ENCODE measurements at regions not wholly inside any gene's neighbourhood (a gene's known extent, or its start where the extent isn't known, plus 50 kb on each side); places are given as distances from the start of the nearest gene placed in this dataset.
"Not testable (repeated sequence)": the region's sequence is repeated elsewhere in the genome, so short reads cannot be mapped to it uniquely, and the experiment has no call there.

DNA sequence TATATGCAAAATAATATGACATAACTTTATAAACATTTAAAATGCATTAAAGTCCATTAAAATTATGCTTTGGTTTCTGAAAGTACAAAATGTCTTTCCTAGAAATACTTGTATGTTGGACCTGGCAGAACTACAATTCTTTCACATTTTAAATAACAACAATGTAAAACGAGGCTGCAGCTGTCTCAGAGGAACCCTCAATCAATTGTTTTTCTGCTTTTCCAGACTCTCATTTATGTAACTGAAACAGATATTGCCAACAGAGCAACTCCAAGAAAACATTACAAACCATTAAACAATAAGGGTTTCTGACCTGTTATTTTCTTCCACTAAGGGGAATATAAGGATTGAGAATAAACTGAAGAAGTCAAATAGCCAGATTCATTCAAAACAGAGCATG lies 1193.4 kb downstream of the NCAM2 start:
- DNase-seq, result no peak

DNA sequence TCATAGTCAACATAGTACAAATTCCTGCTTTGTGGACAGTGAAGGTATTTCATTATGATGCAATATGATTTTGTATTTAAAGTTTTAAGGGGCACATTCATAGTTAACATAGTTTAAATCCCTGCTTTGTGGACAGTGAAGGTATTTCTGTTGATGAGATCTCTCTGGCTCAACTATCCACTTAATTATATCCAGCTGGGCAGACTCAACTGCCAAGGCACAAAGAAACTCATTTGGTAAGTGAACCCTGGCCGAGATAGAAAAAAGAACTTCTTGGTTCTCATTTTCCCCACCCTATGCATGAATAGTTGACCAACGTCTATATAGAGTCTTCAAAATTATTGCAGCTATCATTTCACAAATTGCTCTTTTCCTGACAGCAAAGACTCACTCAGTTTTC lies 1194.6 kb downstream of the NCAM2 start:
- no peak for DNase-seq

DNA sequence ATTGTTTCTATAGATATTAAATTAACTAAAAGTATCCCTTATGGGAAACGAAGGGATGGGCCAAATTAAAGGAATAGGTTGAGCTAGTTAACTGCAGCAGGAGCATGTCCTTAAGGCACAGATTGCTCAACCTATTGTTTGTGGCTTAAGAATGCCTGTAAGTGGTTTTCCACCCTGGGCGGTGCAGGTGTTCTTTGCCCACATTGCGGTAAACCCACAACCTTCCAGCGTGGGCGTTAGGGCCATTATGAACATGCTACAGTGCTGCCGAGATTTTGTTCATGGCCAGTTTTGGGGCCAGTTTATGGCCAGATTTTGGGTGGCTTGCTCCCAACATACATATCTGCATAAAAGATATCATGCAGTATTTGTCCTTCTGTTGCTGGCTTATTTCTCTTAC lies 1196.8 kb downstream of the NCAM2 start:
- DNase-seq, result not testable (repeated sequence)

DNA sequence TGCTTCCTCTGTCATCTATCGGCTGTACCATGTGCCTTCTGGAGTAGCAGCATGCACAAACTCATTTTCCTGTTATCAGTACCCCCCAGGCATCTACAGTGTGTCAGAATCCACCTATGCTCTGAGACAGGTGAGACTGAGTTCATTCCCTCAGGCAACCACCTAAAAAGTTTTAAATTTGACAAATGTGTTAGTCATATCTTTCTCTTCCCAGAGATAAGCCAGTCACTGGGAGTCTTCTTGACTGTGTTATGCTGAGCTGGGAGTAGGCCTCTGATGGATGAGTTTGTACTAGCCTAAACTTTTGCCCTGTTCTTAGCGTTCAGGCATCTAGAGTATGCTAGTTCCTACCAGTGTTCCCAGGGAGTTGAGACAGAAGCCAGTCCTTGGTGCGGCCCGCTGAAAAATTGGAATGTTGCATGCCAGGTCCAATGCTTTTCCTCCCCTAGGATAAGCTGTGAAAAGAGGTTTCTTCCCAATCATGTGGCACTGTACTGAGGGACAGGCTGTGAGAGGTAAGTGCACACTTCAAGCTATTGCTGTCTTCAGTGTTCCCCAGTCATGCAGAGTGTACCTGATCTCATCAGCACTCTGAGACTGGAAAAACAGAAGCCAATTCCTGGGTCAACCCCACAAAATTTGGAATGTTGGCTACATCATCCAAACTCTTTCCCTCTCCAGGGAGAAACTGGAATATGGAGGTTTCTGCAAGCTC lies 1202.3 kb downstream of the NCAM2 start:
- no peak for DNase-seq

DNA sequence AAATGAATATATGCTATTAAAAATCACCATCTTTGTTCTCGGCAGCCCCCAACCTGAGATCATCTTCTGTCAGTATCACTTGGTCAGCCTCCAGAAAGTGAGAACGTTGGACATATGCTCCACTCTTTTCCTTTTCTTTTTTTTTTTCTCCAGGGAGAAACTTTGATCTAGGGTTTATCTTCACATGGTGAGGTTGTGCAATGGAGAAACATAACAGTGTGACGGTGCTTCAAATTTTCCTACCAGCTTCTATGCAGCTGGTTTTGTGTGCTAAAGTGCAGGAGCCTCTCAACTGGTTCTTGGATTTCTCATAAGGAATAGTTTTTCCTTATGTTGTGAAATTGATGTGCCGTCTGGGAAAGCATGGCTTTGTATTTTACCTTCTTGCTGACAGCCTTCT lies 1202.9 kb downstream of the NCAM2 start:
- DNase-seq, result no peak

DNA sequence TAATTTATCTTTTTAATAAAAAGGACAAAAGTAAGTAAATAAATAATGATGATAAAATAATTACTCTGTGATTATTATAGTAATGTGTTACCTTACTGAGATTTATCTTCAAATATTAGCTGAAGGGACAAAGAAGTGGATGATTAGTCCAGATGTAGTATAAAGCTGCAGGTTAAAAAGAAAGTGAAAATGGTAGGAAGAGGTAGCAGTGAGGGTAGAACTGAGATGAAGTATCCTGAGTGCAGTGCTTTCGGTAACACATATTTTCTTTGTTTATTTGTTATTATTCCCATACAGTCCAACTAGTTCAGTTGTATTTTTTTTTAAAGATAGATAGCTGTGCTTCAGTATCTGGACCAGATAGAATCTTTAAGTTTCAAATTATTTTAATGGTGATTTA lies 1203.5 kb downstream of the NCAM2 start:
- no peak for DNase-seq

DNA sequence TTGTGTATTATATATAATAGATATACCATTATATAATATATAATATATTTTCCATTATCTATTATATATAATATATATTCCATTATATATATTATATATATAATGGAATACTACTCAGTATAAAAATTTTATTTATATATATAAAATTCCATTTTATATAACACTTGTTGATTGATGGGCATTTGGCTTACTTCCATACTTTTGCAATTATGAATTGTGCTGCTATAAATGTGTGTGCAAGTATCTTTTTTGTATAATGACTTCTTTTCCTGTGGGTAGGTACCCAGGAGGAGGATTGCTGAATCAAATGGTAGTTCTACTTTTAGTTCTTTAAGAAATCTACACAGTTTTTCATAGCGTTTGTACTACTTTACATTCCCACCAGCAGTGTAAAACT lies 1211.1 kb downstream of the NCAM2 start:
- no peak for DNase-seq

DNA sequence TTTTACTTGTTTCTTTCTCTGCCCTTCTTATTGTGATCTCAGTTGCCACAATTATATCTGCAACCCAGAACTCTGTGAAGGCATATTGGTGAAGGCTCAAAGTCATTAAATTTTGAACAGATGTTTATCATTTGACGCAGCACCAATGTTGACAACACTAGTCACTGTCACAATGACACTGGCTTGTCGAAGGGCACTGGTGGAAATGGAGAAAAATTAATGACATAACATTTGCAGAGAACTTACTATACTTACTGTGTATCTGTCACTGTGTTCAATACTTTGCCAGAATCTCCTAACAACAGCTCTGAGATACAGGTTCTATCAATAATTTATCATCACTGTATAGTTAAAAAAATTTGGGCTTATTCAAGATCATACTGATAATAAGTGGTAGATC lies 1213.7 kb downstream of the NCAM2 start:
- DNase-seq, result no peak

DNA sequence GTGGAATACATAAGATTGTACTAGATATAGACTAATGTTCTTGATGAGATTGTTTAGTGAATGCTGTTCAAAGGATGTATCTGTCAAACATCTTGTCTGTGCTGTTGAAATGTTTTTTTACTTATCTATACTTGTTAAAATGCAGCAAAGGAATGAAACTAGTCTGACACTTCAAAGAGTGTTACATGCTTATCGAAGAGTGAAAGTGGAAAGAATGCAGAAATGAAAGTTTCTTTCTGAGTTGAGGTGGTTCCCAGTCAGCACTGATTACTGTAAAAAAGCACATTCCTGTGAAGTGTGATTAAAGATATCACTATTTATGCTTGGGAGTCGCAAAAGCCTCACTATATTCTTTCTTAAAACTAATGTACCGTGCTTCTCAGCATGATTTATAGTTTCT lies 1225.2 kb downstream of the NCAM2 start:
- DNase-seq, result no peak

DNA sequence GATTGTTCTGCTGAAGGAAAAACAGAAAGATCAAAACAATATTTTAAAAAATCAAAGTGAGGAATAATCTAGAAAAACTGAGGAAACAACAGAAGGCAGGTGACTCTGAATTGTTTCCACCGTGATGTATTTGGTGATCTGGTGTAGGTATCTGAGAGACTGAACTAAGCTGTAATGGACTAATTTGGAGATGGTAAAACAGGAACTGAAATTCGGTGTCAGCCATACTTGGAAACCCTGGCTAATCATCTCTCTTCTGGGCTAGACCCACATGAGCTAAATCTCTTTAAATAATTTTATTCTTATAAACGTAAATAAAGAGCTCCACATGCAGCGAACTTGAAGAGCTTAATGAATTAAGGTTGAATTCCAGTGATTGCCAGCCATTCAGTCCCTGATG lies 1226.1 kb downstream of the NCAM2 start:
- no peak for DNase-seq

DNA sequence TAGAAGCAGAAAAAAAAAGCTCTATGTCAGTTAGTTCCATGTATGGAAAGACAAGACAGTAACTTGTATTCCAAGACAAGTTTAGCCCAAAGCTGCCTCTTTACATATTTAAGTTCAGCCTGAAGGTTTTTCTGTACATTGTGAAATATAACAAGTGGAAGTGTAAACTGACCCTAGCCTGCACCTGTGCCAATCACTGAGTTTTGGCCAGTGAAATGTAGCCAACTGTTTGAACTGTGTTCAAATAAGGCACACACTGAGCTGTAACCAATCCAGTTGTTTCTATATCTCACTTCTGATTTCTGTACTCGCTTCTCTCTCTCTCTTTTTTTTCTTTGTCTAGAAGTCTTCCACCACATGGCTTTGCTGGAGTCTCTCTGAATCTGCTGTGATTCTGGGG lies 1227.1 kb downstream of the NCAM2 start:
- DNase-seq, result no peak

DNA sequence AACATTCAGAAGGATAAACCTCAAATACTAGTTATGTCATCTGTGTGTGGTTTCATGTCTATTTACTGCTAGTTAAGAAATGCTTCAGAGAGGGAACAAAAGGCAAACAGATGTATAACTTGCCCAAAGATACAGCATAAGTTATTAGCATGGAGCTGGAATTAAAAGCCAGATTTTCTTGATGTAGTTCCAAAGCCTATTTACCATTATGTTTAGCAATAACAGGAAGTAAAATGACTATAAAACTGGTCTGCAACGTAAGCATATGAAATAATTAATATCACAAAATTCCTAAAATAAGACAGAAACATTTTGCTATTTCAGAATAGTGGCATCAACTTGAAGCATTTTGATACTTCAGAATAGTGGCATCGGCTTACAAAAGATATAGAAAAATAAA lies 1232.8 kb downstream of the NCAM2 start:
- DNase-seq, result no peak

DNA sequence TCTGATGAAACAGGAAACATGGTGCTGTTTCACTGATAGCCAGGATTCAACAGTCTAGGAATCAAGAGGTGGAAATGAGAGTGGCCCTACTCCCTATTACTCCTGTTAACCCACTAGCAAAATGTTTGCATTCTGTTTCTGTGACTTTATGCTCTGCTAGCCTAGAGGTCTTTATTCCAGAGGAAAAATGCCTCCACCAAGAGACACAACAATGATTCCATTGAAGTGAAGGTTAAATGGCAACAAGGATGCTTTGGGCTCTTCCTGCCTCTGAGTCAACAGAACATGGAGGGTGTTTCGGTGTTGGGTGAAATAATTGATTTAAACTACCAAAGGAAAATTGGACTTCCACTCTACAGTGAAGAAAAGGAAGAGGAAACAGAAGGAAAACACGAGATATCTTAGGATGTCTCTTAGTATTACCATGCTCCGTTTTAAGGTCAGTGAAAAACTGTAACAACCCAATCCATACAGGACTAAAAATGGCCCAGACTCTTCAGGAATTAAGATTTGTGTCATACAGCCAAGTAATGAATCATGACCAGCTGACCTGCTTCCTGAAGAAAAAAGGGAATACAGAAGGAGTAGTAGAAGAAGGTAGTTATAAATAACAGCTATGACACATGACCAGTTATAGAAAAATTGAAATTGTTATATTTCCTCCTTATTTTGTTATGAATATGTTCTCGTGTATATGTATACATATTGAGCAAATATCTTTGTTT lies 1237.8 kb downstream of the NCAM2 start:
- DNase-seq, result no peak

DNA sequence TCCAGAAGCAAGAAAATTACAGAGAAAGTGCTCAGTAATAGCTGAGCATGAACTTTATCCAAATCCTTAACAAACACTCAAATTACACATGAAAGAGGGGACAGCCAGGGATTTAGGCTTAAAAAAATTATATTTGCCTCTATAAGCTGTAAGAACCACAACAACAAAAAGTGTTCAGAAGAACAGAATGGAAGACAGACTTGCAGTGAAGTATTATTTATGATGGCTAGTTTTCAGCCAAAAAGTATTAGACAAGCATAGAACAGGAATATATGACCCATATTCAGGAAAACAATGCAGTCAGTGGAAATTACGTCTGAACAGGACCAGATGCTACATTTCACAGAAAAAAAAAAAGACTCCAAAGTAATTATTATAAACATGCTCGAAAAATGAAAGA lies 1246.3 kb downstream of the NCAM2 start:
- no peak for DNase-seq

DNA sequence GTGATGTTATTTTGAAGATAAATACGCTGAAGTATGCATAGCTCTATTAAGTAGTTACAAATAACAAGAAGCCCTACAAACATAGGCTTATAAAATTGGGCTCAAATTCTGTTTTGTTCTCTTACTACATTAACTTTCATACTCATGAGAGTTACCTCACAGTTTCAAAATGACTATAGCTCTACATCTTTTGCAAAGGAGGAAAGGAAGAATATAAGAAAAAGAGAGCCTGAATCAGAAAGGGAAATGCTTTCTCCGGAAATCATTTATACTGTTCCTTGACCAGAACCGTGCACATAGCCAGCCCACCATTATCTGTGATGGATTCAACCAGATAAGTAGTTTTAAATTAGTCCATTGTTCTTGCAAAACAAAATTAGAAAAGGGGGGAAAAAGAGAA lies 1252.1 kb downstream of the NCAM2 start:
- DNase-seq, result no peak

DNA sequence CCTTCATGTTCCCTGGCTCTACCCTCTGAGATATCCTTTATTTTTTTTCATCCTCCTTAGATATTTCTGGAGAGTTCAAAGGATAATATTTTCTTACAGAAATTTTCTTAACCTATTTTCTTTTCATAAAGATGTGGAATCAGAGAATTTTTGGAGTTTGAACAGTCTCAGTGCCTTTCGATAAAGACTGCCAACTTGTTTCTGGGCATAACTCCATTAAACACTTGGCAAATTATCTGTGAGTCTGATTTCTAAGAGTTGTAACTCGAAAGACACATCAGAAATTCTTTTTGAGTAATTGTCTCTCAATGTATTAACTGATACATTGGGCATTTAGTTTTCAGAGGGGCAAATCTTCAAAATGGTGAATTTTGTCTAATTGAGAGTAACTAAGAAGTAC lies 1255.6 kb downstream of the NCAM2 start:
- DNase-seq, result no peak

DNA sequence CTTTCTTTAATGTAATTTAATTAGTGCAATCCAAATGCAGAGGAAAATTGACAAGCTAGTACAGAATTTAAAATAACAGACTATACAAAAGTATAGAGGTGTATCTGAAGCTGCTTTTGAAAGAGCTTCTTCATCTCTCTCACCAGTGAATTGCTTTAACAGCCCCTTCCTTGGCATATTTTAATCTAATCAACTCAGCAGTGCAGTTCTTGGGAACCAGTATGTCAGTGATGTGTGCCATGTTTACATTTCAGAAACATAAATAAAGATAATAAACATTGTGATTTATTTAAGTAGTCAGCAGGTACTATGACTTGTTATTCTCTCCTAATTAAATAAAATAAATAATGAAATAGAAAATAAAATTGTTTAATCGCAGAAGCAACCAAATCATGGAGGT lies 1260.6 kb downstream of the NCAM2 start:
- no peak for DNase-seq

DNA sequence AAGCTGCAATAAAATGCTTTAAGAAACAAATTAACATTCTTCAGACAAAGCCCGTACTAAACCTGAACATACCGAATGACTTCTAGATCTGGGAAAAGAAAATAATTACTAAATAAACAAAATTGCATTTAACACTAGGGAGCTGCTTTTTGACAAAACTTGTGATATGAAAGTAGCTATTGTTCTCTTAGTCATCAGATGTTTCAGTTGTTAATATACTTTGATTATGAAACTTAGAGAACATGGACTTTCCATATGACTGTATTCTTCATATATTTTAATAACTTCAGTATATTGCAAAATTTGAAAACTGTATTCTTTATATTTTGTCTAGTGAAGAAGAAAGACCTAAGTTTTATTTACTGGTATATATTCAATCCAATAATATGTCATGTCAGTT lies 1262.1 kb downstream of the NCAM2 start:
- no peak for DNase-seq

DNA sequence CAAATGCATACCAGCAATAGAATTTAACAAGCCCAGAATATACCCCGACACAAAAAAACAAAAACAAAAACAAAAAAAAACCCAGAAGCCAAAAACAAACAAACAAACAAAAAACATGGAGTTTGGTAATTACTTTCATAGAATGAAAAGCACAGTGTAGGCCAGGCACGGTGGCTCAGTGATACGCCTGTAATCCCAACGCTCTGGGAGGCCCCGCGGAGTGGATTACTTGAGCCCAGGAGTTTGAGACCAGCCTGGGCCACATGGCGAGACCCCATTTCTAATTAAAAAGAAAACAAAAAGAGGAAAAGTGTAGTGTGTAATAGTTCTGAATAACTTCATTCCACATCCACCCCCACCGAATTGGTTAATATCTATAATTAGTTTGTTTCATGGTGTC lies 1265.7 kb downstream of the NCAM2 start:
- DNase-seq, result no peak

DNA sequence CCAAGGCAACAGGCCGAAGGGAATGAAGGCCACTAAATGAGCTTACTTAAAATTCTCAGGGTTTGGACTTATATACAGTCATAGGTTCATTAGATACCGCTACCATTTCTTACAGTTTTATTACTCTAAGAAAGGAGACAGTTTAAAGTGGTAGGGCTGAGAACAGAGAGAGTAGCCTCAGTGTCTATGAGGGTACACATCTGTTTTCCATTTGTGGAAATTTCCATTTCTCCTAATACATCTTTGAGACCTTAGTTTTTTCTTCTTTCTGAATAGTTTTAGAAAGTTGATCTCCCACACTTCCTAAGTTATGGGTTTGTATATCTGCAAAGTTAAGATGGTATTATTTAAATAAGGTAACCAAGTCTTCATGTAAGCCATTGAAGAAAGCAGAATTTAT lies 1279.1 kb downstream of the NCAM2 start:
- no peak for DNase-seq

DNA sequence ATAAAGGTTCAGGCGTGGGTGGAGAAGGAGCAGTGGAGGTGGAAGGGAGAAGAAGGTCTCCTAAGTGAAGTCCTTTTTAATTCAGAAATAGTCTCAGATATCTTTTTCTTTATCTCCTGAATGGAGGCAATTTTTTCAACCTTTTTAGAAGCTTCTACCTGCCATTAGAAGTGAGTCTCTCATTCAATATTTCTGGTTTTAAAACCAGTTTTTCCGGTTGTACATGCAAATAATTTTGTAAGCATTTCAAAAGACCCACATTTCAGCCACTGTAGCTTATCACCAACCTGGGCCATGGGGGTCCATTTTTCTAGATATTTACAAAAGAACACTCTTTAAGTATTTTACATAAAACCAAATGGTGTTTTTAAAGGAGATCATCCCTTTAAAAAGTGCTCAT lies 1280.2 kb downstream of the NCAM2 start:
- DNase-seq, result no peak

DNA sequence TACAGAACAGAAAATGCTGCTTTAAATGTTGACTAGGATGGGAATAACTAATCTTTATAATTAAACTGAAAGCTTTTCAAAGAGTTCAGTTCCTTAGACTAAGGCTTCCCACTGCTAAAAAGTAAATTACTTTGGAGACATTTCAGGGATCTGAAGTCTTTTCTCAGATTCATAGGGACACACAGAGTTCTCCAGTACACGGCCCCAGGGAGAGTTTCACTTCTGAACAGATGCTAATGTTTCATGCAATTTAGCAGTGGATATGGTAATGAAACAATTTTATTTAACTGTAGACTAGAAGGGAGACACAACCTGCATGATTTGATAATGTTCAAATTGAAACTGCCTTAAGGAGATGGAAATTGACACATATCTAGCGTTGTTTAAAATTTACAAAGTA lies 1282.6 kb downstream of the NCAM2 start:
- no peak for DNase-seq

DNA sequence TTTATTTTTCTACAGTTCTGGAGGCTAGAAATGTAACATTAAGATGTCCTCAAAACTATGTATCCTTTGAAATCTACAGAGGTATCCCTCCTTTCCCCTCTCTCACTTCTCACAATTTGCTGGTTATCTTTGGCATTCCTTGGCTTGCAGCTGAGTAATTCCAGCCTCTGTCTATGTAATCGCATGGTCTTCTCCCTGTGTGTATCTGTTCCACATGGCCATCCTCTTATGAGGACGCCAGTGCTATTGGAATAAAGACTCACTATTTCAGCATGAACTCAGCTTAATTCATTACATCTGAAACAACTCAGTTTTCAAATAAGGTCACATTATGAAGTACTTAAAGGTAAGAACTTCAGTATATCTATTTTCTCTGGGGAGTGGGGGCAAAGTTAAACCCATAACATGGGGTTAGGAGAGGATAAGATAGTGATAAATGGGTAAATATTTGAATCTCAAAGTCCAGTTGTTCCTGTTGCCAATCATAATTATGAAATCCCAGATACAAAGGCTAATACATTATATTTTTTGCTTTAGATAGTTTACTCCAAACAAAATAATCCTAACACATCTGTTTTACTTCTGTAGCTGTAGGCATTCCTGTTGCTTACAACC lies 1290.8 kb downstream of the NCAM2 start:
- no peak for DNase-seq

DNA sequence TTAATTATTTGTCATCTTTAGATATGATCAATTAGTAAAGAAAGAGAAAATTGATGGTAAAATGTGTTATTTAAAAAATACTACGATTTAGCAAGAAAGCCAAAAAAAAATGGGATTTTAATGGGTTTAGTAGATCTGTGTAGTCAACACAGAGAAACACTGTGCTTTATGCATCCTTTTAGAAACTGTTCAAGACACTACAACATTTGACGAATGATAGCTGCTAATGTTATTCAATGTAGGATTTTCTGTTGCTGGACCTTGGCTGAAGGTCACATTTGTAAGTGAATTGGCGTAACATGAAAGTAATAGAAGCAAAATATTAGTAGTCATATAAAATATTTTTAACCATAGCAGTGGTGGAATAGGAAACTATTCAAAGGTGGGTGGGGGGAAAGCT lies 1293.9 kb downstream of the NCAM2 start:
- DNase-seq, result no peak

DNA sequence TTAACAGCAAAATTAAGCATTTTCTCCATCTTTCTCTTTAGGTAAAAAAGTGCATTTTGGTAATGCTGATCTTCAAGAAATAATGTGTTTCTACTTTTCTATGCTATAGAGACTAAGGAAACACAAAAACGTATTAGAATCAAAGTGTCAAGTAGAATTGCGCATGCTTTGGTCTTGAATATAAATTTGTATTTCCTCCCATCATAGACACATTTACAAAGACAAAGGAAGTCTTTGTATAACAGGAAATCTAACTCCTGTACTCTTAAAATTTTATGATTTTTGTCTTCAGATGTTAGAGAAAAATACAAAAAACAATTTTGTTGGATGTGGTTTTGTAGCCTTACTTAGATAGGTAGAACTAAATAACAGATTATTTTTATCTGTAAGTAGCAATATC lies 1299.4 kb downstream of the NCAM2 start:
- DNase-seq, result no peak

Measured in retina (tissue), 1 donor.